Astrocyte (in vitro differentiated cells and primary cell): ENCODE measurements at regions not wholly inside any gene's neighbourhood (a gene's known extent, or its start where the extent isn't known, plus 50 kb on each side); places are given as distances from the start of the nearest gene placed in this dataset.
"Not testable (repeated sequence)": the region's sequence is repeated elsewhere in the genome, so short reads cannot be mapped to it uniquely, and the experiment has no call there.

Source experiments
- DNase-seq: peaks from one replicate; pipeline ENCODE4 v3.0.0-alpha.2; 2010; ENCODE audit warnings: low read depth
- FAIRE-seq: peaks from 2 replicates; lab custom pipeline; 2011; peaks lifted over from hg19 to GRCh38; lab: Jason Lieb, UNC
- H2AFZ ChIP-seq: 2 replicates; pipeline ENCODE4 v1.6.0; 2012; ENCODE audit warnings: low read depth, low read length, inconsistent platforms
- H3K27ac ChIP-seq: 2 replicates; pipeline ENCODE4 v1.5.1; 2011; ENCODE audit warnings: low read depth, low read length, inconsistent platforms
- H3K27me3 ChIP-seq: 2 replicates; pipeline ENCODE4 v1.6.0; 2011; ENCODE audit warnings: low read length, inconsistent platforms; ENCODE audit not compliant: insufficient read depth
- H3K36me3 ChIP-seq: 2 replicates; pipeline ENCODE4 v1.5.1; 2011; ENCODE audit warnings: low read length, inconsistent platforms; ENCODE audit not compliant: insufficient read depth
- H3K4me1 ChIP-seq: 2 replicates; pipeline ENCODE4 v1.5.1; 2011; ENCODE audit warnings: low read length, inconsistent platforms; ENCODE audit not compliant: insufficient read depth
- H3K4me2 ChIP-seq: 2 replicates; pipeline ENCODE4 v1.6.0; 2012; ENCODE audit warnings: low read length, inconsistent platforms
- H3K4me3 ChIP-seq: 2 replicates; pipeline ENCODE4 v1.5.1; 2011; ENCODE audit warnings: low read depth, mild to moderate bottlenecking, low read length, inconsistent platforms; ENCODE audit not compliant: insufficient read depth
- H3K79me2 ChIP-seq: 2 replicates; pipeline ENCODE4 v1.6.0; 2012; ENCODE audit warnings: mild to moderate bottlenecking, low read length, inconsistent platforms; ENCODE audit not compliant: insufficient read depth
- H3K9ac ChIP-seq: 2 replicates; pipeline ENCODE4 v1.6.0; 2012; ENCODE audit warnings: mild to moderate bottlenecking, low read length, inconsistent platforms
- H3K9me3 ChIP-seq: 2 replicates; pipeline ENCODE4 v1.5.1; 2012; ENCODE audit warnings: low read depth, mild to moderate bottlenecking, low read length, inconsistent platforms; ENCODE audit not compliant: insufficient read depth
- H4K20me1 ChIP-seq: 2 replicates; pipeline ENCODE4 v1.6.0; 2012; ENCODE audit warnings: low read length, inconsistent platforms; ENCODE audit not compliant: insufficient read depth
- H3K27ac Mint-ChIP-seq: one replicate; pipeline ENCODE4 v1.8.0; 2021; ENCODE audit warnings: mild to moderate bottlenecking, mixed read lengths; ENCODE audit not compliant: unreplicated experiment
- H3K27me3 Mint-ChIP-seq: one replicate; pipeline ENCODE4 v1.8.0; 2021; ENCODE audit warnings: low read depth, mixed read lengths; ENCODE audit not compliant: unreplicated experiment
- H3K36me3 Mint-ChIP-seq: one replicate; pipeline ENCODE4 v1.8.0; 2021; ENCODE audit warnings: low read depth, mixed read lengths; ENCODE audit not compliant: unreplicated experiment
- H3K4me1 Mint-ChIP-seq: one replicate; pipeline ENCODE4 v1.8.0; 2021; ENCODE audit warnings: low read depth, mixed read lengths; ENCODE audit not compliant: unreplicated experiment
- H3K4me3 Mint-ChIP-seq: one replicate; pipeline ENCODE4 v1.8.0; 2021; ENCODE audit warnings: mild to moderate bottlenecking, moderate library complexity, mixed read lengths; ENCODE audit not compliant: unreplicated experiment
- H3K9me3 Mint-ChIP-seq: one replicate; pipeline ENCODE4 v1.8.0; 2021; ENCODE audit warnings: mild to moderate bottlenecking, mixed read lengths; ENCODE audit not compliant: unreplicated experiment

DNA sequence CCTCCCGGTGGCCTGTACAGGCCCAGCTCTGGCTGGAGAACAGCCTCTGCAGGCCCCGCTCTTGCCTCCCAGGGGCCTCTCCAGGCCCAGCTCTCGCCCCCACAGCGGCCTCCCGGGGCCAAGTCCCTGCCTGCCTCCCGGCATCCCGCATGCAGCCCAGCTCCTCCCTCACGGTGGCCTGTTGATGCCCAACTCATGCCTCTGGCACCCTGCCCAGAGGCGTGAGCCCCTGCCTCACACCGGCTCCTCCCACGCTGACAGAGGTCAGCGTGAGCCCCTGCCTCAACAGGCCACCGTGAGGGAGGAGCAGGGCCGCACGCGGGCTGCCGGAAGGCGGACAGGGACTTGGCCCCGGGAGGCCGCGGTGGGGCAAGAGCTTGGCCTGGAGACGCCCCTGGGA lies 157.0 kb upstream of the CDK13 start:
- H3K27me3 Mint-ChIP-seq, H3K4me1 ChIP-seq, H3K9me3 ChIP-seq, H3K79me2 ChIP-seq, H3K4me3 Mint-ChIP-seq, H3K4me2 ChIP-seq, H4K20me1 ChIP-seq, H3K9me3 Mint-ChIP-seq, H3K36me3 Mint-ChIP-seq, H3K9ac ChIP-seq, H3K36me3 ChIP-seq, DNase-seq, H2AFZ ChIP-seq, H3K4me3 ChIP-seq, H3K27me3 ChIP-seq, H3K27ac ChIP-seq, FAIRE-seq, H3K27ac Mint-ChIP-seq, H3K4me1 Mint-ChIP-seq: not testable (repeated sequence)

GRCh38 chr7:39793851-39794250 lies 156.2 kb upstream of the CDK13 start:
- H3K4me3 Mint-ChIP-seq, H3K36me3 ChIP-seq, DNase-seq, H3K4me2 ChIP-seq, H3K4me1 ChIP-seq, H3K27me3 ChIP-seq, H3K4me1 Mint-ChIP-seq, H3K36me3 Mint-ChIP-seq, H3K9ac ChIP-seq, H3K27ac Mint-ChIP-seq, H3K9me3 Mint-ChIP-seq, FAIRE-seq, H3K79me2 ChIP-seq, H3K4me3 ChIP-seq, H2AFZ ChIP-seq, H4K20me1 ChIP-seq, H3K9me3 ChIP-seq, H3K27me3 Mint-ChIP-seq, H3K27ac ChIP-seq: not testable (repeated sequence)

- H3K27me3 Mint-ChIP-seq = not testable (repeated sequence)
Measured at GRCh38 chr7:39796947-39797346, 153.1 kb upstream of the CDK13 start.

GRCh38 chr7:39798077-39798476 lies 152.0 kb upstream of the CDK13 start:
- H2AFZ ChIP-seq, H3K4me2 ChIP-seq, H3K4me3 ChIP-seq, H3K4me1 ChIP-seq, H3K79me2 ChIP-seq, H3K27me3 Mint-ChIP-seq, H3K36me3 Mint-ChIP-seq, H3K9me3 Mint-ChIP-seq, H3K4me3 Mint-ChIP-seq, H3K27me3 ChIP-seq, H3K9me3 ChIP-seq, H4K20me1 ChIP-seq, FAIRE-seq, H3K36me3 ChIP-seq, H3K27ac Mint-ChIP-seq, H3K4me1 Mint-ChIP-seq, H3K27ac ChIP-seq, DNase-seq, H3K9ac ChIP-seq: not testable (repeated sequence)

More at GRCh38 chr7:39796947-39797346, 153.1 kb upstream of the CDK13 start:
- not testable (repeated sequence) for H3K79me2 ChIP-seq, H3K27ac ChIP-seq, H3K36me3 ChIP-seq, H3K4me1 Mint-ChIP-seq, H3K27me3 ChIP-seq, H3K36me3 Mint-ChIP-seq, H3K4me3 ChIP-seq, H3K4me3 Mint-ChIP-seq, FAIRE-seq, H2AFZ ChIP-seq, H3K9me3 Mint-ChIP-seq, H3K9me3 ChIP-seq, H3K27ac Mint-ChIP-seq, H3K9ac ChIP-seq, DNase-seq, H3K4me1 ChIP-seq, H3K4me2 ChIP-seq, H4K20me1 ChIP-seq
